DOHH2 (cell line): ENCODE measurements at regions not wholly inside any gene's neighbourhood (a gene's known extent, or its start where the extent isn't known, plus 50 kb on each side); places are given as distances from the start of the nearest gene placed in this dataset.

Source experiments
- H3F3A ChIP-seq: fragments of 200-600 bp; sonication (generic), shearing (Covaris generic); 2 replicates; pipeline ENCODE4 v1.6.0; 2016; ENCODE audit warnings: antibody characterized with exemption, mild to moderate bottlenecking; ENCODE audit not compliant: control insufficient read depth, insufficient read depth
- H3K27ac ChIP-seq: fragments of 200-600 bp; sonication (generic); 2 replicates; pipeline ENCODE4 v1.5.1; 2014; ENCODE audit warnings: low read depth, mild to moderate bottlenecking, low read length, moderate library complexity
- H3K27me3 ChIP-seq: fragments of 200-600 bp; sonication (generic); 2 replicates; pipeline ENCODE4 v1.6.1; 2014; ENCODE audit warnings: mild to moderate bottlenecking, low read length, mixed read lengths; ENCODE audit not compliant: control insufficient read depth
- H3K36me3 ChIP-seq: fragments of 200-600 bp; sonication (generic); 2 replicates; pipeline ENCODE4 v1.6.1; 2014; ENCODE audit warnings: mild to moderate bottlenecking, low read length, moderate library complexity, mixed read lengths; ENCODE audit not compliant: control insufficient read depth
- H3K4me1 ChIP-seq: fragments of 200-600 bp; sonication (generic); 2 replicates; pipeline ENCODE4 v1.6.1; 2014; ENCODE audit warnings: mild to moderate bottlenecking, low read length, mixed read lengths; ENCODE audit not compliant: control insufficient read depth
- H3K4me2 ChIP-seq: fragments of 200-600 bp; sonication (generic); 2 replicates; pipeline ENCODE4 v1.6.0; 2014; ENCODE audit warnings: mild to moderate bottlenecking, low read length, moderate library complexity
- H3K4me3 ChIP-seq: fragments of 200-600 bp; sonication (generic); 2 replicates; pipeline ENCODE4 v1.5.1; 2014; ENCODE audit warnings: mild to moderate bottlenecking, low read length, mixed read lengths
- H3K79me2 ChIP-seq: fragments of 200-600 bp; sonication (generic); 2 replicates; pipeline ENCODE4 v1.6.1; 2014; ENCODE audit warnings: mild to moderate bottlenecking, low read length, mixed read lengths; ENCODE audit not compliant: control insufficient read depth
- H3K9me2 ChIP-seq: fragments of 200-600 bp; sonication (generic); replicated peaks from 2 replicates; pipeline ENCODE4 v1.6.1; 2014; ENCODE audit warnings: mild to moderate bottlenecking, low read length, mixed read lengths; ENCODE audit not compliant: control insufficient read depth
- H3K9me3 ChIP-seq: fragments of 200-600 bp; sonication (generic); 2 replicates; pipeline ENCODE4 v1.6.1; 2014; ENCODE audit warnings: antibody characterized with exemption, low read length, mixed read lengths; ENCODE audit not compliant: control insufficient read depth, insufficient read depth
- H4K20me1 ChIP-seq: fragments of 200-600 bp; sonication (generic); 2 replicates; pipeline ENCODE4 v1.6.0; 2014; ENCODE audit warnings: low read depth, mild to moderate bottlenecking, antibody characterized with exemption, low read length, moderate library complexity; ENCODE audit not compliant: control insufficient read depth, insufficient read depth
- EZH2phosphoT487 ChIP-seq: fragments of 200-600 bp; sonication (generic); IDR thresholded peaks from 2 replicates; pipeline ENCODE4 v1.6.1; 2017; ENCODE audit warnings: borderline replicate concordance, mild to moderate bottlenecking, antibody characterized with exemption, low read length, moderate library complexity, mixed read lengths
- TF ChIP-seq, protein P1 (sequence below): fragments of 200-600 bp; sonication (generic); IDR thresholded peaks from one replicate; pipeline ENCODE4 v1.5.1; 2014; ENCODE audit warnings: antibody characterized with exemption, mild to moderate bottlenecking, low read depth, low read length; ENCODE audit not compliant: poor library complexity, severe bottlenecking

DNA sequence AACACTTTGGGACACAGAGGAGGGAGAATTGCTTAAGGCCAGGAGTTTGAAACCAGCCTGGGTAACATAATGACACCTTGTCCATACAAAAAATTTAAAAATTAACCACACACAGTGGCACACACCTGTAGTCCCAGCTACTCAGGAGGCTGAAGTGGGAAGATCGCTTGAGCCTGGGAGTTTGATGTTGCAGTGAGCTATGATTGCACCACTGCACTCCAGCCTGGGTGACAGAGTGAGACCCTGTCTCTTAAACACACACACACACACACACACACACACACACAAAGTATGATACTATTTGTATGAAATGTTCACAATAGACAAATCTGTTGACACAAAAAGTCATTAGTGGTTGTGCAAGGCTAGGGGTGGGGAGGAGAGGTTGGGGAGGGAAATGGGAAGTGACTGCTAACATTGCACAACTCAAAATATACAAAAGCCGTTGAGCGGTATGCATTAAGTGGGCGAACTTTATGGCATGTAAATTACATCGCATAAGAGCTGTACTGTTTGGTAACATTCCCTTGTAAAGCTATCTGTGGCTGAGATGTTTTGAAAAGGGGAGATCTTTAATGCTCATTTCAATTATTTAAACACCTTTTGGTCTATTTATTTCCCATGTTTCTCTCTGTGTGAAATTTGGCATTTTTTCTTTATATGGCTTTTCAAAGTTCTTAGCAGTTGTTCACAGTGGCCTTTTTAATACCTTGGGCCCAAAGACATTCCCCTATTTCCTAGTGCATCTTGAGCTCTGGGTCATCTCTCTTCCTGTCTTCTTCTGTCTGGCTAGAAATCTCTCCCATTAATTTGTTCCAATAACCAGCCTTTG is 58.9 kb upstream of the ZNF516 start:
- no peak overlapping the region for H3K27ac ChIP-seq
- TF ChIP-seq EZH2phosphoT487, result no peak
- TF ChIP-seq, protein P1, sequence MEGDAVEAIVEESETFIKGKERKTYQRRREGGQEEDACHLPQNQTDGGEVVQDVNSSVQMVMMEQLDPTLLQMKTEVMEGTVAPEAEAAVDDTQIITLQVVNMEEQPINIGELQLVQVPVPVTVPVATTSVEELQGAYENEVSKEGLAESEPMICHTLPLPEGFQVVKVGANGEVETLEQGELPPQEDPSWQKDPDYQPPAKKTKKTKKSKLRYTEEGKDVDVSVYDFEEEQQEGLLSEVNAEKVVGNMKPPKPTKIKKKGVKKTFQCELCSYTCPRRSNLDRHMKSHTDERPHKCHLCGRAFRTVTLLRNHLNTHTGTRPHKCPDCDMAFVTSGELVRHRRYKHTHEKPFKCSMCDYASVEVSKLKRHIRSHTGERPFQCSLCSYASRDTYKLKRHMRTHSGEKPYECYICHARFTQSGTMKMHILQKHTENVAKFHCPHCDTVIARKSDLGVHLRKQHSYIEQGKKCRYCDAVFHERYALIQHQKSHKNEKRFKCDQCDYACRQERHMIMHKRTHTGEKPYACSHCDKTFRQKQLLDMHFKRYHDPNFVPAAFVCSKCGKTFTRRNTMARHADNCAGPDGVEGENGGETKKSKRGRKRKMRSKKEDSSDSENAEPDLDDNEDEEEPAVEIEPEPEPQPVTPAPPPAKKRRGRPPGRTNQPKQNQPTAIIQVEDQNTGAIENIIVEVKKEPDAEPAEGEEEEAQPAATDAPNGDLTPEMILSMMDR, result no peak
- H3K36me3 ChIP-seq, result no peaks in the 10 kb centered on the region
- H3K9me3 ChIP-seq, result no peaks in the 10 kb centered on the region
- no peaks in the 10 kb centered on the region for H3K79me2 ChIP-seq
- no peak overlapping the region for H3K4me3 ChIP-seq
- no peaks in the 10 kb centered on the region for H4K20me1 ChIP-seq
- H3K27me3 ChIP-seq, result peaks cover 6% of the 10 kb centered on the region; the same call in 1 of the 2 replicates
- no peaks in the 10 kb centered on the region for H3K4me1 ChIP-seq
- no peaks in the 10 kb centered on the region for H3F3A ChIP-seq
- no peak overlapping the region for H3K4me2 ChIP-seq
- no peaks in the 10 kb centered on the region for H3K9me2 ChIP-seq

DNA sequence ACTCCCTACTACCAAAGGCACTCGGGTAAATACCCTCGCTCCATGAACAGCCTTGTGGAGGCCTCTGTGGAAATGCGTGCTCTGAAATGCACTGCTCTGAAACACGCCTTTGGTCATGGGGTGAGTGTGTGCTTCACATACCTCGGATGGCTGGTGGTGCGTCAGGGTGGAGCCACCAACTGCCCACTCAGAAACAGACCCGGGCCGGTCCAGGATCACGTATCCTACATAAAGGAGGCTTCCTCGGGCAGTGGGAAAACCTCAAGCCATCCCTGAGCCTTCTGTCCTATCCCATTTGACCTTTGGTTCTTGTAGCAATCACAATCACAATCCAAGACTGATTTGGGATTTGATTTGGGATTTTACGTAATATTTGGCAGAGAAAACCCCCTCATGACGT is 53.5 kb upstream of the ZNF516 start:
- Histone ChIP-seq H4K20me1 (no peaks in the 10 kb centered on the region), H3K36me3 (no peaks in the 10 kb centered on the region), H3F3A (no peaks in the 10 kb centered on the region), H3K4me1 (no peaks in the 10 kb centered on the region), H3K27ac (no peak overlapping the region), H3K4me2 (no peak overlapping the region), H3K79me2 (no peaks in the 10 kb centered on the region), H3K9me2 (no peaks in the 10 kb centered on the region), H3K27me3 (0 out of 2 replicates have a peak, but pooled peaks cover 6% of the 10 kb centered on the region), H3K4me3 (no peak overlapping the region), H3K9me3 (no peaks in the 10 kb centered on the region)
- no peak for TF ChIP-seq EZH2phosphoT487
- TF ChIP-seq, protein P1, result no peak

DNA sequence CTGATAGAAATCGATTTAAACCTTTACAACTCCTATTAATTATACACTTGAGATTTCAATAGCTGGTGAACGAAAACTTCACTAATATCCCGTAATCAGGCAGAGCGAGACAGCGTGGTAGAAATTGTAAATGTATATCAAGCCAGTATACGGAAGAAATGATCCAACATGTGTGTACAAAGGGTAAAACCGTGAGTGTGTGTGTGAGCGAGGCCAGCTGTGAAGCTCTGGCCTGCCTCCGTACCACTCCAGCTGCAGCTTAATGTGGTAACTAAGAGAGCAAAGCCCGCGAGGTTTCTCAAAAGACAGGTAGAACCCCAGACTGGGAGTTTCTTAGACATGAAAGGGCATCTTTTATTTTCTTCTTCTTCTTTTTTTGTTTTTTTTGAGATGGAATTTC is 52.3 kb upstream of the ZNF516 start:
- Histone ChIP-seq H3K9me3 (no peaks in the 10 kb centered on the region), H3K27ac (no peak overlapping the region), H4K20me1 (no peaks in the 10 kb centered on the region), H3K9me2 (no peaks in the 10 kb centered on the region), H3F3A (no peaks in the 10 kb centered on the region), H3K4me3 (no peak overlapping the region), H3K36me3 (no peaks in the 10 kb centered on the region), H3K4me2 (no peak overlapping the region), H3K79me2 (no peaks in the 10 kb centered on the region), H3K27me3 (0 out of 2 replicates have a peak, but pooled peaks cover 6% of the 10 kb centered on the region), H3K4me1 (no peaks in the 10 kb centered on the region)
- TF ChIP-seq EZH2phosphoT487, result no peak
- TF ChIP-seq, protein P1, result no peak
